Upper lobe of left lung (tissue), 4 donors: ENCODE measurements at regions not wholly inside any gene's neighbourhood (a gene's known extent, or its start where the extent isn't known, plus 50 kb on each side); places are given as distances from the start of the nearest gene placed in this dataset.

Experiments used
- CTCF ChIP-seq, 6 experiments: fragments of 450-650 bp in 4 of 6; fragments of 200-600 bp in 2 of 6; sonication (generic) in 2 of 6; IDR thresholded peaks; one replicate each; pipeline ENCODE4 v1.5.1; 2016 to 2019; ENCODE audit warnings: antibody characterized with exemption in 6 of 6
- EP300 ChIP-seq, 4 donors: sonication (generic); formaldehyde crosslinking; IDR thresholded peaks; one replicate each; pipeline ENCODE4 v1.5.1; 2017; ENCODE audit warnings: antibody characterized with exemption in 4 of 4, control low read depth in 2 of 4
- POLR2A ChIP-seq, 4 donors: fragments of 450-650 bp; IDR thresholded peaks; one replicate each; pipeline ENCODE4 v1.5.1; 2016 to 2017; ENCODE audit warnings: antibody characterized with exemption in 4 of 4, mild to moderate bottlenecking in 2 of 4
- POLR2AphosphoS5 ChIP-seq, 2 donors: sonication (generic); formaldehyde crosslinking; IDR thresholded peaks; one replicate each; pipeline ENCODE4 v1.5.1; 2017; ENCODE audit warnings: antibody characterized with exemption in 2 of 2

DNA sequence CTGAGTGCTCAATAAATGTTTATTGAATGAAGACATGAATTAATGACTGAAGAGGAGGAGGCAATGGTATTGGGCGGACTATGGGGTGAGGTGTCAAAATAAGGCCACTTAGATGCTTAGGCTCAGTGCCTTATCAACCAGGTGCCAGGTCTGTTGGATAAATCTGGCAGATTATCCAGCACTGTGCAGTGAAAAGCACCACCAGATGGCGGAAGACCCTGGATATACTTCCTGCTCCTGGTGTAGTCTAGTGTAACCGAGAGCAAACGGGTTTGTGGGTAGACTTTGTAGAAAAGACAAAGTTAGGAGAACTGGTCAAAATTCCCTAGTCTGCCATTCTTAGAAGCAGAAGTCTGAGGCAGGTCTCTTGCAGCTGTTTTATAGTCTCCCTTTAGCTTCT, 306.3 kb downstream of the ATP23 start:
- TF ChIP-seq CTCF (IDR thresholded peaks at IDR 0.05), result no peak
- TF ChIP-seq POLR2AphosphoS5 (IDR thresholded peaks at IDR 0.05), result no peak
- TF ChIP-seq POLR2A (IDR thresholded peaks at IDR 0.05), result no peak
- no peak for TF ChIP-seq EP300 (IDR thresholded peaks at IDR 0.05)
